Astrocyte (in vitro differentiated cells and primary cell): ENCODE measurements at regions not wholly inside any gene's neighbourhood (a gene's known extent, or its start where the extent isn't known, plus 50 kb on each side); places are given as distances from the start of the nearest gene placed in this dataset.

Source experiments
- DNase-seq: peaks from one replicate; pipeline ENCODE4 v3.0.0-alpha.2; 2010; ENCODE audit warnings: low read depth
- FAIRE-seq: peaks from 2 replicates; lab custom pipeline; 2011; peaks lifted over from hg19 to GRCh38; lab: Jason Lieb, UNC
- H2AFZ ChIP-seq: 2 replicates; pipeline ENCODE4 v1.6.0; 2012; ENCODE audit warnings: low read depth, low read length, inconsistent platforms
- H3K27ac ChIP-seq: 2 replicates; pipeline ENCODE4 v1.5.1; 2011; ENCODE audit warnings: low read depth, low read length, inconsistent platforms
- H3K27me3 ChIP-seq: 2 replicates; pipeline ENCODE4 v1.6.0; 2011; ENCODE audit warnings: low read length, inconsistent platforms; ENCODE audit not compliant: insufficient read depth
- H3K36me3 ChIP-seq: 2 replicates; pipeline ENCODE4 v1.5.1; 2011; ENCODE audit warnings: low read length, inconsistent platforms; ENCODE audit not compliant: insufficient read depth
- H3K4me1 ChIP-seq: 2 replicates; pipeline ENCODE4 v1.5.1; 2011; ENCODE audit warnings: low read length, inconsistent platforms; ENCODE audit not compliant: insufficient read depth
- H3K4me2 ChIP-seq: 2 replicates; pipeline ENCODE4 v1.6.0; 2012; ENCODE audit warnings: low read length, inconsistent platforms
- H3K4me3 ChIP-seq: 2 replicates; pipeline ENCODE4 v1.5.1; 2011; ENCODE audit warnings: low read depth, mild to moderate bottlenecking, low read length, inconsistent platforms; ENCODE audit not compliant: insufficient read depth
- H3K79me2 ChIP-seq: 2 replicates; pipeline ENCODE4 v1.6.0; 2012; ENCODE audit warnings: mild to moderate bottlenecking, low read length, inconsistent platforms; ENCODE audit not compliant: insufficient read depth
- H3K9ac ChIP-seq: 2 replicates; pipeline ENCODE4 v1.6.0; 2012; ENCODE audit warnings: mild to moderate bottlenecking, low read length, inconsistent platforms
- H3K9me3 ChIP-seq: 2 replicates; pipeline ENCODE4 v1.5.1; 2012; ENCODE audit warnings: low read depth, mild to moderate bottlenecking, low read length, inconsistent platforms; ENCODE audit not compliant: insufficient read depth
- H4K20me1 ChIP-seq: 2 replicates; pipeline ENCODE4 v1.6.0; 2012; ENCODE audit warnings: low read length, inconsistent platforms; ENCODE audit not compliant: insufficient read depth
- H3K27ac Mint-ChIP-seq: one replicate; pipeline ENCODE4 v1.8.0; 2021; ENCODE audit warnings: mild to moderate bottlenecking, mixed read lengths; ENCODE audit not compliant: unreplicated experiment
- H3K27me3 Mint-ChIP-seq: one replicate; pipeline ENCODE4 v1.8.0; 2021; ENCODE audit warnings: low read depth, mixed read lengths; ENCODE audit not compliant: unreplicated experiment
- H3K36me3 Mint-ChIP-seq: one replicate; pipeline ENCODE4 v1.8.0; 2021; ENCODE audit warnings: low read depth, mixed read lengths; ENCODE audit not compliant: unreplicated experiment
- H3K4me1 Mint-ChIP-seq: one replicate; pipeline ENCODE4 v1.8.0; 2021; ENCODE audit warnings: low read depth, mixed read lengths; ENCODE audit not compliant: unreplicated experiment
- H3K4me3 Mint-ChIP-seq: one replicate; pipeline ENCODE4 v1.8.0; 2021; ENCODE audit warnings: mild to moderate bottlenecking, moderate library complexity, mixed read lengths; ENCODE audit not compliant: unreplicated experiment
- H3K9me3 Mint-ChIP-seq: one replicate; pipeline ENCODE4 v1.8.0; 2021; ENCODE audit warnings: mild to moderate bottlenecking, mixed read lengths; ENCODE audit not compliant: unreplicated experiment
- CTCF ChIP-seq: IDR thresholded peaks from 2 replicates; pipeline ENCODE4 v1.5.1; 2011; ENCODE audit warnings: low read depth, mild to moderate bottlenecking, inconsistent platforms, low read length, moderate library complexity; ENCODE audit not compliant: insufficient read depth
- EZH2 ChIP-seq: IDR thresholded peaks from 2 replicates; pipeline ENCODE4 v1.6.1; 2012; ENCODE audit warnings: mild to moderate bottlenecking, low read length, inconsistent platforms; ENCODE audit not compliant: insufficient read depth

GRCh38 chr9:75653335-75653734 is 237.1 kb upstream of the PCSK5 start:
- H3K27me3 ChIP-seq, result no peaks in the 10 kb centered on the region
- H3K27ac ChIP-seq, result no peak overlapping the region
- no peaks in the 10 kb centered on the region for H4K20me1 ChIP-seq
- H3K4me1 ChIP-seq, result no peaks in the 10 kb centered on the region
- H2AFZ ChIP-seq, result no peak overlapping the region
- no peak for FAIRE-seq
- H3K36me3 ChIP-seq, result no peaks in the 10 kb centered on the region
- Mint-ChIP-seq H3K27me3 (no peaks in the 10 kb centered on the region), H3K4me1 (peaks cover 10% of the 10 kb centered on the region), H3K36me3 (no peaks in the 10 kb centered on the region), H3K9me3 (no peaks in the 10 kb centered on the region), H3K27ac (no peak overlapping the region), H3K4me3 (no peak overlapping the region)
- H3K9me3 ChIP-seq, result no peaks in the 10 kb centered on the region
- H3K4me3 ChIP-seq, result no peak overlapping the region
- no peaks in the 10 kb centered on the region for H3K79me2 ChIP-seq
- H3K4me2 ChIP-seq, result no peak overlapping the region
- no peak for TF ChIP-seq CTCF
- TF ChIP-seq EZH2, result no peak
- DNase-seq, result no peak
- H3K9ac ChIP-seq, result no peak overlapping the region

- H3K36me3 Mint-ChIP-seq, result no peaks in the 10 kb centered on the region
Observed at GRCh38 chr9:75653750-75654149, 236.7 kb upstream of the PCSK5 start.

More at GRCh38 chr9:75653750-75654149, 236.7 kb upstream of the PCSK5 start:
- no peaks in the 10 kb centered on the region for H3K79me2 ChIP-seq
- H3K36me3 ChIP-seq, result no peaks in the 10 kb centered on the region
- Mint-ChIP-seq H3K4me3 (no peak overlapping the region), H3K4me1 (peaks cover 10% of the 10 kb centered on the region), H3K27me3 (no peaks in the 10 kb centered on the region), H3K27ac (no peak overlapping the region), H3K9me3 (no peaks in the 10 kb centered on the region)
- no peak for TF ChIP-seq EZH2
- no peak for TF ChIP-seq CTCF
- H3K27me3 ChIP-seq, result no peaks in the 10 kb centered on the region
- H3K4me3 ChIP-seq, result no peak overlapping the region
- FAIRE-seq (no peak), DNase-seq (no peak)
- H3K4me1 ChIP-seq, result no peaks in the 10 kb centered on the region
- H2AFZ ChIP-seq, result no peak overlapping the region
- H3K9me3 ChIP-seq, result no peaks in the 10 kb centered on the region
- no peak overlapping the region for H3K9ac ChIP-seq
- H4K20me1 ChIP-seq, result no peaks in the 10 kb centered on the region
- no peak overlapping the region for H3K4me2 ChIP-seq
- H3K27ac ChIP-seq, result no peak overlapping the region
